OCI-LY7 (cell line): ENCODE measurements at regions not wholly inside any gene's neighbourhood (a gene's known extent, or its start where the extent isn't known, plus 50 kb on each side); places are given as distances from the start of the nearest gene placed in this dataset.

ENCODE experiments used
- EZH2phosphoT487 ChIP-seq: fragments of 200-600 bp; sonication (generic); IDR thresholded peaks from 2 replicates; pipeline ENCODE4 v1.6.1; 2018; ENCODE audit warnings: low read depth, borderline replicate concordance, mild to moderate bottlenecking, mixed run types, antibody characterized with exemption, low read length, moderate library complexity, mixed read lengths
- TF ChIP-seq, protein P1 (sequence below): fragments of 200-600 bp; sonication (generic); conservative IDR thresholded peaks from 2 replicates; pipeline ENCODE4 v1.5.1; 2014; ENCODE audit warnings: mild to moderate bottlenecking, antibody characterized with exemption, low read length, moderate library complexity, mixed read lengths

- TF ChIP-seq, protein P1, sequence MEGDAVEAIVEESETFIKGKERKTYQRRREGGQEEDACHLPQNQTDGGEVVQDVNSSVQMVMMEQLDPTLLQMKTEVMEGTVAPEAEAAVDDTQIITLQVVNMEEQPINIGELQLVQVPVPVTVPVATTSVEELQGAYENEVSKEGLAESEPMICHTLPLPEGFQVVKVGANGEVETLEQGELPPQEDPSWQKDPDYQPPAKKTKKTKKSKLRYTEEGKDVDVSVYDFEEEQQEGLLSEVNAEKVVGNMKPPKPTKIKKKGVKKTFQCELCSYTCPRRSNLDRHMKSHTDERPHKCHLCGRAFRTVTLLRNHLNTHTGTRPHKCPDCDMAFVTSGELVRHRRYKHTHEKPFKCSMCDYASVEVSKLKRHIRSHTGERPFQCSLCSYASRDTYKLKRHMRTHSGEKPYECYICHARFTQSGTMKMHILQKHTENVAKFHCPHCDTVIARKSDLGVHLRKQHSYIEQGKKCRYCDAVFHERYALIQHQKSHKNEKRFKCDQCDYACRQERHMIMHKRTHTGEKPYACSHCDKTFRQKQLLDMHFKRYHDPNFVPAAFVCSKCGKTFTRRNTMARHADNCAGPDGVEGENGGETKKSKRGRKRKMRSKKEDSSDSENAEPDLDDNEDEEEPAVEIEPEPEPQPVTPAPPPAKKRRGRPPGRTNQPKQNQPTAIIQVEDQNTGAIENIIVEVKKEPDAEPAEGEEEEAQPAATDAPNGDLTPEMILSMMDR: no peak
- TF ChIP-seq EZH2phosphoT487: no peak
These were observed 525.9 kb upstream of the EYS start for GRCh38 chr6:66232890-66233289.
